GM21786 (cell line): ENCODE measurements at regions not wholly inside any gene's neighbourhood (a gene's known extent, or its start where the extent isn't known, plus 50 kb on each side); places are given as distances from the start of the nearest gene placed in this dataset.

ENCODE experiments used
- ATAC-seq: cut with Tn5 transposase; IDR thresholded peaks from one replicate; pipeline ENCODE4 v1.9.1; 2021; ENCODE audit not compliant: unreplicated experiment

DNA sequence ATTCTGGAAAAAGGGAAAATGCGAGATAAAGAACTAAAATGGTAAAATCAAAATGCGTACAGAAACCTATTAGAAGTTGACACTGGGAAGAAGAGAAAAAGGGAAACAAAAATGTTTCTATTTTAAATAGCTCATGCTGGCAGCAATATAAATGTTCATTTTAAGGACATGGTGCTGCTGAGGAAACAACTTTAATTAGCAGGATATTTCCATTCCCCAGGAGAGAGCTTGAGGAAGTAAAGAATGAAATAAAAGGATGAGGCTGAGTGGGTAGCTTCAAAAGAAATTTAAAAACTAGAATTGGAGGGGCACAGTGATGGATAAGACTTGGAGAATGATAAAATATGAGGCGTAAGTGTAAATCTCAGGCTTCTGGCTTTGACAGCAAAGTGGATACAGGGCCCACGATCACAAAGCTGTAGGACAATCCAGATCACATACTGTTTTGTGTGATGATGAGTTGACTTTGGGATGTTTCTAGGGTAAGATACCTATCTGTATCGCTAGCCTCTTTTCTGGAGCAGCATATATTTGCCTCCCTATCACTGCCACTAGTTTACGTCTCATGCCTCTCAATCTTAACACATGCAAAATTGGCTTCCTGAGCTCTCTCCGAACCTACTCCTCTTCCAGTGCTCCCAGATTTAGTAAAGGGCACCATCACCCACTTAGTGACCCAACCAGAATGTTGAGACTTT, 571.3 kb upstream of the MIR17HG start:
- no peak for ATAC-seq

- no peak for ATAC-seq
Measured at GRCh38 chr13:90783273-90783672, 564.2 kb upstream of the MIR17HG start.

DNA sequence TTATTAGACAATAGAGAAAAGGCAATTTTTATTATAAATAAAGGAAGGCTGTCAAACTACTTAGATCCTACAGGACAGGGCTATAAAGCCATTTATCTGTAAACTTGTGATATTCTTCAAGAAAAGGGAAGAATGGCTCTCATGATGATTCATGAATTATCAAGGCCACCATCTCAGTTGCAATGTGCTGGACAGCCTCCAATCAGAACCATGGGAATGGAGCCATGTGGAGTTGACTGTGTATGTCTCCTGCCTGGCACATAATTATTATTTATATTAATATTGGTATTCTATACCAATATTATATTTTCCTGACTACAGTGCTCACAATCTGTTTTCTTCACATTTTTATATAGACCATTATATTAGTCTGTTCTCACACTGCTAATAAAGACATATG, 560.5 kb upstream of the MIR17HG start:
- ATAC-seq, result no peak

DNA sequence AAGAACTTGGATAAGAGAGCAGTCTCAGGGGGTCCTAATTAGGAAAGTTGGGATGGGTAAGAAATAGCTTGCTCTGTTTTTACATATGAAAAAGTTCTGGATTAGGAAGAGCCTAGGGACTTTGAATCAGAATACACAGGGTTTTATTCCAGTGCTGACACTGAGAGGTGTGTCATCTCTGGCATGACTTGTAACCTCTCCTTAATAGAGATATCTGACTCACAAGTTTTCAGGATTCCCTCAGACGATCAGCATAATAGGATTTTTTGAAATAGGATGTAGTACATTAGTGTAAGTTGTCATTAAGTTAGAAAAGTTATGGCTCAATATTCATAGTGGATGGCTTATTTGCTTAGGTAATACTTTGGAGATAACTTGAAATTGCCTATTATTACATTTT, 555.2 kb upstream of the MIR17HG start:
- no peak for ATAC-seq

DNA sequence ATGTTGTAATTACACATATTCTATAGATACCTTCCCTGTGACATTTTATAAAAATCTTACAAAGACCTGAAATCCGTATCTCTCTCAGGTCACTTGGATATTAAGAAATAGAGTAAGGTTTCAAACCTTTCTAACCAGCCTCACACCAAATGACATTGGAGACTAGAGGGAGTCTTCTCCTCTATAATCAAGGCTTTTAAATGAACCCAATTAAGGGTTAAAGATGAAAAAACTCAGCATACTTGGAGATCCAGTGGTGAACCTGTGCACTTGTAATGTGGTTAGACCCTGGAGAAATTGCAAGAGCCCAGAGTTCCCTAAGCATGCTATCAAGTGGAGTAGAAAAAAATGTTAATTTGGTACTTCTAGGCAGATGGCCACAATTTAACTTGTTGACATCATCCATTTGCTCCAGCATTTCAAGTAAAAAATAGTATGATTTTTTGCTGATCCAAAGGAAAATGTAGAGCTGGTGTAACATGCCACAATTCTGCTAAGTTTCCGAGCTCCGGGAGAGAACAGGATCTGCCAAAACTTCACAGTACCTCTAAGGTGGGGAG, 554.1 kb upstream of the MIR17HG start:
- ATAC-seq, result no peak

DNA sequence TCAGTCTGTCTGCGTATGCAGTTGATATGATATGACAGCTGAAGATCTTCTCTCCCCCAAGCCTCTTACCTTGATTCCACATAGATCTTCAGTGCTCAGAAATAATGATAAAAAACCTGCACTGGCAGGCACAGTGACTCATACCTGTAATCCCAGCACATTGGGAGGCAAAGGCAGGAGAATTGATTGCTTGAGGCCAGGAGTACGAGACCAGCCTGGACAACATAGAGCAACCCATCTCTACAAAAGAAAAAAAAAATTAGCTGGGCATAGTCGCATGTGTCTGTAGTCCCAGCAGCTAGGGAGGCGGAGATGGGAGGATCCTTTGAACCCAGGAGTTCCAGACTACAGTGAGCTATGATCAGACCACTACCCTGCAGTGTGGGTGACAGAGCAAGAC, 551.0 kb upstream of the MIR17HG start:
- no peak for ATAC-seq

DNA sequence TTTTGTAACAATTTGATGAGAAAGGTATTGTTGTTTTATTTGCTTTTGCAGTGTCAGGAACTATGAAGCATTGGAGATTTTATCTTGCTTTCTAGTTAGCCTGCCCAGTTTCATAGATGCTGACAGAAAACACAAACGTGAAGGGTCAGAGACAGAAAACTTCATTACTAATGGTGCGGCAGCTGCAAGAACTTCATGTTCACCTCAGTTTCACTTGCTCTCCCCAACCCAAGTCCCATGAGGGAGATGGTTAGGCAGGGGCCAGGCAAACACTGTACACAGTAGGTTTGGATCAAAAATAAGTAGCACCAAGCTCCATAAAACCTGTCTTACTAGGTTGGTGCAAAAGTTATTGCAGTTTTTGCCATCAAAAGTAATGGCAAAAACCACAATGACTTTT, 550.2 kb upstream of the MIR17HG start:
- ATAC-seq, result no peak

GRCh38 chr13:90798381-90798780, 549.1 kb upstream of the MIR17HG start:
- no peak for ATAC-seq

- no peak for ATAC-seq
Measured at GRCh38 chr13:90800082-90800746, 547.3 kb upstream of the MIR17HG start.

- ATAC-seq, result no peak
Measured at GRCh38 chr13:90801621-90802020, 545.9 kb upstream of the MIR17HG start.

GRCh38 chr13:90803210-90803609, 544.3 kb upstream of the MIR17HG start:
- no peak for ATAC-seq

- no peak for ATAC-seq
Measured at GRCh38 chr13:90806016-90806615, 541.4 kb upstream of the MIR17HG start.

- no peak for ATAC-seq
Measured at GRCh38 chr13:90806892-90807291, 540.6 kb upstream of the MIR17HG start.

- no peak for ATAC-seq
Measured at GRCh38 chr13:90808838-90809237, 538.6 kb upstream of the MIR17HG start.

DNA sequence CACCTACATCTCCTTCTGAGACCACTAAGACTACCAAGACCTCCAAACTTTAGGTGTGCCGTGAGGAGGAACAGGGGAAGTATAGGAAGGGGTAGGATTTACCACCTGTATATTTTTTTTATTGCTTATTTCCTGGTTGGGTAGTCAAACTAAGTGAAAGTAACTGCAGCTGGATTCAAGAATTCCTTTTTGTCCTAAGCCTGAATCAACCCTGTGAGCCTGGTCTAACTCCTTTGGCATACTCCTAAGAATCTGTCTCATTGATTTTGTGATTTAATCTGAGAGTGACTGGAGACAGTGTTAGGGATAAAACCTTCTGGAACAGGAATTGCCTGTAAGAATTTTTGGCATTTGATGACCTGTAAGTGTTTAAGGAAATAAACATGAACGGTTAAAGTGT, 523.5 kb upstream of the MIR17HG start:
- ATAC-seq, result no peak

- ATAC-seq, result no peak
Measured at GRCh38 chr13:90826688-90827087, 520.8 kb upstream of the MIR17HG start.

GRCh38 chr13:90830782-90831181, 516.7 kb upstream of the MIR17HG start:
- ATAC-seq, result no peak

- no peak for ATAC-seq
Measured at GRCh38 chr13:90833951-90834350, 513.5 kb upstream of the MIR17HG start.

GRCh38 chr13:90834700-90835099, 512.8 kb upstream of the MIR17HG start:
- ATAC-seq, result no peak

DNA sequence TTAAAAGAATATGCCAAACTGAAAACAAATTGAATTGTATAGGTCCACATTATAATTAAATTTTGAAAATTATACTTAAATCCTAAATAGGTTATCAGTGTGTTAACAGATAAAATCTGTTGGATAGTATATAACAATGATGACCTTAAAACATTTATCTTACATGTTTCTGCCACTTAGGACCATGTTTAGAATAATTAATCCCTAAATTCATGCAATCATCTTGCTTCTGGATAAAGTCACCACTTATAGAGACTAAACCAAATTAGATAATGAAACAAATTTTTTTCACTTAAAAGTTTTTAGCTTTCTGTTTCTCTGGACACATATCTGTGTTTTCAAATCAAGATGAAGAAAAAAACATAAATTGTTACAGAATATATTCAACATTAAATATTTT, 511.7 kb upstream of the MIR17HG start:
- ATAC-seq, result no peak

GRCh38 chr13:90838317-90838960, 509.0 kb upstream of the MIR17HG start:
- ATAC-seq, result no peak

DNA sequence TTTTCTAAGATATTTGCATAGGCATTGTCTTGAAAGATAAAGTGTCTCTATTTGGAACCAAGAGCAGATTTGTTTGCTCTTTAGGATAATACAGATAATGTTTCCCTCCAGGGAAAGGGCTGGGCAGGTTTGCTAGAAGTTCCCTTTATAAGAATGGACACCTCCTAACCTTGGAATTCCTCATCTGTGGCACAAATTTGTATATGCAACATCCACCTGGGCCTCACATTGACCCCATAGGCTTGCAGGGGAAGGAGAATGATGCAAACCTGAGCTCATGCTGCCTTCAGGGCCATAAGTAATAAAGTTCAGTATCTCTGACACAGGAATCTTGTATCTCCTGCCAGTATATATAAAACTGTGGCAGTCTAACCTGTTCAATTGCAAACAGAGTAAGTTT, 508.4 kb upstream of the MIR17HG start:
- no peak for ATAC-seq
